H9 (cell line): ENCODE measurements at regions not wholly inside any gene's neighbourhood (a gene's known extent, or its start where the extent isn't known, plus 50 kb on each side); places are given as distances from the start of the nearest gene placed in this dataset.

Experiments used
- DNase-seq: peaks from one replicate; pipeline ENCODE4 v3.0.0-alpha.2; 2017
- H2AFZ ChIP-seq: one replicate; pipeline ENCODE4 v1.6.1; 2013; ENCODE audit warnings: mild to moderate bottlenecking, low read length, control low read depth, moderate library complexity
- H2AK5ac ChIP-seq: 2 replicates; pipeline ENCODE4 v1.6.1; 2013; ENCODE audit warnings: low read length, control low read depth, mixed read lengths; ENCODE audit not compliant: insufficient read length
- H2BK120ac ChIP-seq: one replicate; pipeline ENCODE4 v1.6.1; 2013; ENCODE audit warnings: low read depth, mild to moderate bottlenecking, low read length, control low read depth, inconsistent platforms; ENCODE audit not compliant: poor library complexity, severe bottlenecking
- H2BK12ac ChIP-seq: 2 replicates; pipeline ENCODE4 v1.6.1; 2013; ENCODE audit warnings: low read length, control low read depth, mixed read lengths, low read depth; ENCODE audit not compliant: insufficient read length
- H2BK15ac ChIP-seq: 2 replicates; pipeline ENCODE4 v1.6.1; 2013; ENCODE audit warnings: low read depth, low read length, control low read depth
- H2BK20ac ChIP-seq: one replicate; pipeline ENCODE4 v1.6.1; 2013; ENCODE audit warnings: low read depth, mild to moderate bottlenecking, low read length, control low read depth, inconsistent platforms; ENCODE audit not compliant: poor library complexity, severe bottlenecking
- H2BK5ac ChIP-seq: 2 replicates; pipeline ENCODE4 v1.6.1; 2013; ENCODE audit warnings: low read length, control low read depth, mixed read lengths; ENCODE audit not compliant: insufficient read length
- H3K14ac ChIP-seq: 2 replicates; pipeline ENCODE4 v1.6.1; 2013; ENCODE audit warnings: low read length, control low read depth; ENCODE audit not compliant: insufficient read depth
- H3K18ac ChIP-seq: 2 replicates; pipeline ENCODE4 v1.6.1; 2013; ENCODE audit warnings: low read depth, mild to moderate bottlenecking, mixed read lengths, low read length, control low read depth; ENCODE audit not compliant: insufficient read length
- H3K23ac ChIP-seq: 2 replicates; pipeline ENCODE4 v1.6.1; 2013; ENCODE audit warnings: low read length, control low read depth, mixed read lengths, low read depth; ENCODE audit not compliant: insufficient read length
- H3K23me2 ChIP-seq: 2 replicates; pipeline ENCODE4 v1.6.1; 2013; ENCODE audit warnings: low read depth, mild to moderate bottlenecking, mixed read lengths, low read length, control low read depth; ENCODE audit not compliant: insufficient read length, poor library complexity, severe bottlenecking
- H3K27ac ChIP-seq: 2 replicates; pipeline ENCODE4 v1.5.1; 2013; ENCODE audit warnings: low read length, control low read depth, mixed read lengths, low read depth; ENCODE audit not compliant: insufficient read length
- H3K27me3 ChIP-seq: 2 replicates; pipeline ENCODE4 v1.6.1; 2013; ENCODE audit warnings: low read length, control low read depth, inconsistent platforms; ENCODE audit not compliant: insufficient read depth
- H3K4ac ChIP-seq: 2 replicates; pipeline ENCODE4 v1.6.1; 2013; ENCODE audit warnings: low read depth, mild to moderate bottlenecking, control low read depth, inconsistent platforms, low read length, moderate library complexity
- H3K4me1 ChIP-seq: 2 replicates; pipeline ENCODE4 v1.6.1; 2013; ENCODE audit warnings: low read length, control low read depth, inconsistent platforms; ENCODE audit not compliant: insufficient read depth
- H3K4me2 ChIP-seq: 2 replicates; pipeline ENCODE4 v1.6.1; 2013; ENCODE audit warnings: low read length, control low read depth, mixed read lengths; ENCODE audit not compliant: insufficient read length, insufficient read depth
- H3K56ac ChIP-seq: 2 replicates; pipeline ENCODE4 v1.6.1; 2013; ENCODE audit warnings: low read depth, mild to moderate bottlenecking, mixed read lengths, low read length, control low read depth; ENCODE audit not compliant: insufficient read length
- H3K79me1 ChIP-seq: 2 replicates; pipeline ENCODE4 v1.6.1; 2013; ENCODE audit warnings: low read depth, mild to moderate bottlenecking, moderate library complexity, low read length, control low read depth, inconsistent platforms; ENCODE audit not compliant: insufficient read depth, poor library complexity, severe bottlenecking
- H3K79me2 ChIP-seq: 2 replicates; pipeline ENCODE4 v1.6.1; 2013; ENCODE audit warnings: low read length, control low read depth, inconsistent platforms; ENCODE audit not compliant: insufficient read depth
- H3K9ac ChIP-seq: 2 replicates; pipeline ENCODE4 v1.6.1; 2013; ENCODE audit warnings: low read length, control low read depth, mixed read lengths; ENCODE audit not compliant: insufficient read length; ENCODE audit errors: extremely low read depth
- H3K9me3 ChIP-seq: one replicate; pipeline ENCODE4 v1.6.1; 2013; ENCODE audit warnings: low read depth, low read length, inconsistent platforms; ENCODE audit not compliant: control insufficient read depth
- H3T11ph ChIP-seq: one replicate; pipeline ENCODE4 v1.6.1; 2013; ENCODE audit warnings: mild to moderate bottlenecking, low read length, control low read depth, inconsistent platforms
- H4K20me1 ChIP-seq: one replicate; pipeline ENCODE4 v1.6.1; 2013; ENCODE audit not compliant: control insufficient read depth, insufficient read length, insufficient read depth
- H4K5ac ChIP-seq: 2 replicates; pipeline ENCODE4 v1.6.1; 2013; ENCODE audit warnings: low read depth, mild to moderate bottlenecking, mixed read lengths, low read length, control low read depth; ENCODE audit not compliant: insufficient read length
- H4K8ac ChIP-seq: replicated peaks from 2 replicates; pipeline ENCODE4 v1.6.1; 2013; ENCODE audit warnings: low read length, control low read depth, mixed read lengths, low read depth; ENCODE audit not compliant: insufficient read length
- H4K91ac ChIP-seq: 2 replicates; pipeline ENCODE4 v1.6.1; 2013; ENCODE audit warnings: low read depth, mild to moderate bottlenecking, moderate library complexity, mixed read lengths, low read length, control low read depth; ENCODE audit not compliant: insufficient read length
- H3K27ac Mint-ChIP-seq, 3 experiments: 2 replicates in 2 of 3; 3 replicates in 1 of 3; pipeline ENCODE4 v1.8.0; 2020 to 2021; ENCODE audit warnings: mixed read lengths in 3 of 3, mild to moderate bottlenecking in 1 of 3, moderate library complexity in 1 of 3
- H3K27me3 Mint-ChIP-seq: 2 replicates; pipeline ENCODE4 v1.8.0; 2021; ENCODE audit warnings: low read depth, mild to moderate bottlenecking, moderate library complexity, mixed read lengths
- H3K36me3 Mint-ChIP-seq, 3 experiments: 2 replicates in 2 of 3; 3 replicates in 1 of 3; pipeline ENCODE4 v1.8.0; 2020 to 2021; ENCODE audit warnings: low read depth in 3 of 3, mixed read lengths in 3 of 3; ENCODE audit not compliant: insufficient read depth in 1 of 3
- H3K4me1 Mint-ChIP-seq, 2 experiments: 2 replicates each; pipeline ENCODE4 v1.8.0; 2020; ENCODE audit warnings: mixed read lengths in 2 of 2
- H3K4me3 Mint-ChIP-seq, 2 experiments: 2 replicates in 1 of 2; 3 replicates in 1 of 2; pipeline ENCODE4 v1.8.0; 2020 to 2021; ENCODE audit warnings: mild to moderate bottlenecking in 2 of 2, mixed read lengths in 2 of 2, moderate library complexity in 1 of 2
- H3K9me3 Mint-ChIP-seq, 2 experiments: 2 replicates in 1 of 2; 3 replicates in 1 of 2; pipeline ENCODE4 v1.8.0; 2020; ENCODE audit warnings: mild to moderate bottlenecking in 2 of 2, mixed read lengths in 2 of 2, moderate library complexity in 1 of 2
- whole genome bisulfite sequencing: extraction: QIAGEN DNeasy Blood & Tissue Kit; methylation state at CpG from one replicate; pipeline ENCODE4 v1.1.7; 2013; ENCODE audit warnings: missing lambda C conversion rate, low lambda C conversion rate, mixed read lengths; ENCODE audit not compliant: insufficient read length; ENCODE audit errors: extremely low coverage; 5-methylcytosine and 5-hydroxymethylcytosine counted together
- TF ChIP-seq, protein P1 (sequence below): fragments of 200-600 bp; sonication (generic); conservative IDR thresholded peaks from 3 replicates; pipeline ENCODE4 v1.8.0; 2021; ENCODE audit warnings: antibody characterized with exemption, mild to moderate bottlenecking

DNA sequence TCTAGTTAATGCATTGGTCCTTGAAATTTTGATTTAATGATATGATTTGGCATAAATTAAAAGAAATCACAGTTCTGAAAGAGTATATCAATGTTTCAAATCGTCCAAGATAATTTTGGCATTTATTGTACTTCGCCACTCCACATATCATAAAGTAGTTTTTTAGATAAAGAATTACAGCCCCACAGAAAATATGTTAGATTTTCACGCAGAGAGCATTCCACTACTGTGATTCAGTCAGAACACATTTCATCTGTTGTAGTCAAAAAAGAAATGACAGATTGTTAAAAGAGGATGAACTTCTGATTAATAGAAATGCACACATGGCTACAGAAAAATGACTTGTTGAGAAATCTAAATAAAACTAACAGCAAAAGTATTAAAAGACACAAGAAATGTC, 1063.5 kb upstream of the LRRN3 start:
- no peak overlapping the region for H3K27ac ChIP-seq
- peaks cover 3% of the 10 kb centered on the region in 2 experiments; a peak in 3 of 5 replicates for H3K9me3 Mint-ChIP-seq
- no peak overlapping the region for H2AFZ ChIP-seq
- H3K23me2 ChIP-seq = no peaks in the 10 kb centered on the region
- no peaks in the 10 kb centered on the region for H3K27me3 ChIP-seq
- no peaks in the 10 kb centered on the region for H3K27me3 Mint-ChIP-seq
- no peak overlapping the region for H2BK20ac ChIP-seq
- no peak overlapping the region for H3T11ph ChIP-seq
- no peaks in the 10 kb centered on the region for H3K36me3 Mint-ChIP-seq
- no peaks in the 10 kb centered on the region for H3K9me3 ChIP-seq
- no peak overlapping the region for H3K9ac ChIP-seq
- no peak overlapping the region for H3K23ac ChIP-seq
- no peak overlapping the region for H2AK5ac ChIP-seq
- H3K4me3 Mint-ChIP-seq = no peak overlapping the region
- no peak overlapping the region for H3K27ac Mint-ChIP-seq
- no peak overlapping the region for H3K56ac ChIP-seq
- DNase-seq = no peak
- H4K20me1 ChIP-seq = no peaks in the 10 kb centered on the region
- WGBS = no CpG with 5 or more reads among the region's 3 CpGs
- no peak overlapping the region for H2BK120ac ChIP-seq
- H3K4me1 ChIP-seq = no peaks in the 10 kb centered on the region
- H2BK15ac ChIP-seq = no peak overlapping the region
- no peak overlapping the region for H4K5ac ChIP-seq
- no peak overlapping the region for H2BK5ac ChIP-seq
- H3K4me1 Mint-ChIP-seq = no peaks in the 10 kb centered on the region
- no peak overlapping the region for H3K4me2 ChIP-seq
- TF ChIP-seq, protein P1, sequence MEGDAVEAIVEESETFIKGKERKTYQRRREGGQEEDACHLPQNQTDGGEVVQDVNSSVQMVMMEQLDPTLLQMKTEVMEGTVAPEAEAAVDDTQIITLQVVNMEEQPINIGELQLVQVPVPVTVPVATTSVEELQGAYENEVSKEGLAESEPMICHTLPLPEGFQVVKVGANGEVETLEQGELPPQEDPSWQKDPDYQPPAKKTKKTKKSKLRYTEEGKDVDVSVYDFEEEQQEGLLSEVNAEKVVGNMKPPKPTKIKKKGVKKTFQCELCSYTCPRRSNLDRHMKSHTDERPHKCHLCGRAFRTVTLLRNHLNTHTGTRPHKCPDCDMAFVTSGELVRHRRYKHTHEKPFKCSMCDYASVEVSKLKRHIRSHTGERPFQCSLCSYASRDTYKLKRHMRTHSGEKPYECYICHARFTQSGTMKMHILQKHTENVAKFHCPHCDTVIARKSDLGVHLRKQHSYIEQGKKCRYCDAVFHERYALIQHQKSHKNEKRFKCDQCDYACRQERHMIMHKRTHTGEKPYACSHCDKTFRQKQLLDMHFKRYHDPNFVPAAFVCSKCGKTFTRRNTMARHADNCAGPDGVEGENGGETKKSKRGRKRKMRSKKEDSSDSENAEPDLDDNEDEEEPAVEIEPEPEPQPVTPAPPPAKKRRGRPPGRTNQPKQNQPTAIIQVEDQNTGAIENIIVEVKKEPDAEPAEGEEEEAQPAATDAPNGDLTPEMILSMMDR = no peak
- no peaks in the 10 kb centered on the region for H3K79me2 ChIP-seq
- H2BK12ac ChIP-seq = no peak overlapping the region
- no peak overlapping the region for H3K4ac ChIP-seq
- no peak overlapping the region for H3K18ac ChIP-seq
- H3K79me1 ChIP-seq = no peaks in the 10 kb centered on the region
- H4K91ac ChIP-seq = no peak overlapping the region
- H3K14ac ChIP-seq = no peak overlapping the region
- H4K8ac ChIP-seq = no peak overlapping the region
